SH-SY5Y (cell line): ENCODE measurements at regions not wholly inside any gene's neighbourhood (a gene's known extent, or its start where the extent isn't known, plus 50 kb on each side); places are given as distances from the start of the nearest gene placed in this dataset.

Source experiments
- GATA2 ChIP-seq: IDR thresholded peaks from 2 replicates; pipeline ENCODE4 v1.6.1; 2011; ENCODE audit warnings: mild to moderate bottlenecking, low read depth, low read length
- GATA3 ChIP-seq: IDR thresholded peaks from 2 replicates; pipeline ENCODE4 v1.6.1; 2011; ENCODE audit warnings: low read depth, mild to moderate bottlenecking, low read length, moderate library complexity

- TF ChIP-seq GATA2 (no peak), GATA3 (no peak)
Measured at GRCh38 chr10:57657164-57657765, 610.4 kb downstream of the IPMK start.

GRCh38 chr10:57654856-57655255 lies 612.8 kb downstream of the IPMK start:
- TF ChIP-seq GATA2 (no peak), GATA3 (no peak)

- TF ChIP-seq GATA3 (no peak), GATA2 (no peak)
Measured at GRCh38 chr10:57638411-57638810, 629.3 kb downstream of the IPMK start.

DNA sequence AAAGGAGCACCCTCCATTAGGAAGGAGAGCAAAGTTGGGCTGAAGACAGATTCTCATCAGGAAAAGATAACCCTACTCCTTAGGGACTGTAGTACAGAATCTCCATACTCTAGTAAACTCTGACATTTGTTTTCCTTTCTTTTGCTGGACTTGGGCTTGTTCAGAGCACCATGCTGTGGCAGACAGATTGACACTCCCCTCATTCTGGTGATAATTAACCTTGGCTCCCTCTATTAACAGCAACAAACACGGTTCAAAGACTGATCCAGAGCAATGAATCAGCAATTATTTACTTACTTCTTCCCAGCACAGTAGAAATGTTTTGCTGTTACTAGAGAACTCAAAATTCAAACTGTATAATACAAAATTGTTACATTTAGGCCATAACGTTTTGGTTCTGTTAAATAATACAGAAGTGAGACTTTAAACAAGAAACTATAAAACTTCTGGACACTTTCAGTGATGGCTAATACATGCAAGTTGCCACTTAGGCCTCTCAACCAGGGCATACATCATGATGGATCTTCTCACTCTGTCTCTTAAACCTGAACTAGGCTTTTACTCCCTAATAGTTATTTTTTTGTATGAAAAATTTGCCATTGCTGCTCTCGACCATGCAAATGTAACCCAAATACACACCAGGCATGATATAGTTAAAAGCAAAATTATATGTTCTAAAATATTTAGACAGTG lies 639.0 kb downstream of the IPMK start:
- TF ChIP-seq GATA3 (no peak), GATA2 (no peak)

- TF ChIP-seq GATA3 (no peak), GATA2 (no peak)
Measured at GRCh38 chr10:57627642-57628178, 640.0 kb downstream of the IPMK start.

DNA sequence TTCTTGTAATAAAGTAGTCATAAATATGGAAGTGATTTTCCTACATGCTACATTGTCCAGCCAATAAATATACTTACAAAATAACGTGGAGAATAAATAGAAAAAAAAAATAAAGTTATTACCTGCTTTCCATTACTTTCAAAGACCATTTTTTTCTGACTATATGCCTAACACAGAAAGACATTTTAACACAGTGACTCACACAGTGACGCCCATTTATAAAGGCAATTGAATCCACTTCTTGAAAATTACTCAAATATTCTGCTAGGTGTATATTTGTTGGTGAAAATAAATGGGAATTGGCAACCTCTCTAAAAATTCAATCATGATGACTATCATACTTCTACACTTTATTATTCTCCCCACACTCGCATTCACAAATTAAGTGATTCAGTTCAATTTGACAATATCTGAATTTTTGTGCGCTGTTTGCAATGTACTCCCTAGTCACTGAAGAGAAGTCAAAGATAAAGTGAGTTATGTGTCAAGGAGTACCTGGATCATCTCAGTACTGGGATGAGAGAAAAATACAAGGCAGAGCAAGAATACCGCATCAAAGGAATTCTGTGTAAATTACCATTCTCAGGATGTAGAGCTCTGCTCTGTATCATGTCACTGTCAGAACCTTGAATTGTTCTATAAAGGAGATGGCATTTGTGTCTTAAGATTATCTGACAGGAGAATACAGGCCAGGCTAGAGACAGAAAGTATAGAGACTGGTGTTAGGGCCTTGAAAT lies 642.7 kb downstream of the IPMK start:
- no peak for TF ChIP-seq GATA2
- TF ChIP-seq GATA3, result no peak

- TF ChIP-seq GATA3, result no peak
- no peak for TF ChIP-seq GATA2
Measured at GRCh38 chr10:57624066-57624465, 643.6 kb downstream of the IPMK start.

DNA sequence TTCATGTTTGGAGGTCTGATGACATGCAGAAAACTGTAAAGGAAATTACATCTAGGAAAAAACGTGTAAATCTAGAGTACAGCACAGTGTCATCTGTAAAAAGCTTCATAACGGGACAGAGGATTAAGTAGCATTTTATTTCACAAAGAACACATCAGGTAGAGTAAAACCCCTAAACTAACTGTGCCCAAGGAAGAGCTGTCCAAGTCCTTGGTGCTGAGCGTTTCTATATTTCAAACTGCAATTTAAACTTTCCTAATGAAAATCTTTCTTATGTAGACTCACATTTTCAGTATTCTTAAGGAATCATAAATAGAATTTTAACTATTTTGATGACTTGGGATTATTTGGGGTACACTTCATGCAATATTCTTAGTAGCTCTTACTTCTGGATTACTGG lies 646.2 kb downstream of the IPMK start:
- TF ChIP-seq GATA3, result no peak
- TF ChIP-seq GATA2, result no peak

DNA sequence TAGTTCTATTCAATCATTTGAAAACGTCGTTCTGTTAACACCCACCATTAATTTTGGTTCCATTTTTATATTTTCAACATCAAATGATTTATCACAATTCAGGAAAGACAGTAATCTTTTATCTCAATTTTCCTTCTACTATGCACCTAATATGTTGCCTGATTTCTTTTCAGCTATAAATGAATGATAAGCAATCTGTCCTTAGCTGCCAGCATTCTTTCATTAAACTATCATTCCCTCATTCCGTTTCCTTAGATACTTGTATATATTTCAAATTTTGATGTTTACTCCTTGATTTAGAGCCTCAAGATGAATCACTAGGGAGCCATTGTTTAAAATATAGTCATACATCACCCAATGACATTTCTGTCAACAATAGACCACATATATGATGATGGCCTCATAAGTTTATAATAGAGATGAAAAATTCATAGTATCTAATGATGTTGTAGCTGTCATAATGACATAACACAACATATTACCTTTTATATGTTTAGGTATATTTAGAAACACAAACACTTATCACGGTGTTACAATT lies 661.7 kb downstream of the IPMK start:
- TF ChIP-seq GATA2 (no peak), GATA3 (no peak)

DNA sequence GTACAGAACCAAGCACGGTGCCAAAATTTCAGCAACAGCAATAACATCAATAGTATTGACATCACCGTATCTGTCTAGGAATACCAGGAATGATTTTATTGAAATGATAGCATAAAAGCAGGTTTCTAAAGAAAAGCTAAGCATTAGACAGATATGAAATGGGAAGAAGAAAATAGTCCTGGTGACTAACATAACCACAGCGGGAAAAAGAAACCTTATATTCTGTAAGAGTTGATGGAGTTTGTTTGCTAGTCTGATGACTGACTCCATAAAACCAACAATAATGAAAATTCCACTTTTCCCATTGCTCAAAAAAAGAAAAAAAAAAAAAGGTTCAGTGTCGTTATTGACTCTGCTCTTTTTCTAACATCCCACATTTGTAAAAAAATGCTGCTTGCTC lies 668.3 kb downstream of the IPMK start:
- TF ChIP-seq GATA3 (no peak), GATA2 (no peak)

GRCh38 chr10:57593983-57594573 lies 673.6 kb downstream of the IPMK start:
- TF ChIP-seq GATA2, result no peak
- TF ChIP-seq GATA3, result no peak

DNA sequence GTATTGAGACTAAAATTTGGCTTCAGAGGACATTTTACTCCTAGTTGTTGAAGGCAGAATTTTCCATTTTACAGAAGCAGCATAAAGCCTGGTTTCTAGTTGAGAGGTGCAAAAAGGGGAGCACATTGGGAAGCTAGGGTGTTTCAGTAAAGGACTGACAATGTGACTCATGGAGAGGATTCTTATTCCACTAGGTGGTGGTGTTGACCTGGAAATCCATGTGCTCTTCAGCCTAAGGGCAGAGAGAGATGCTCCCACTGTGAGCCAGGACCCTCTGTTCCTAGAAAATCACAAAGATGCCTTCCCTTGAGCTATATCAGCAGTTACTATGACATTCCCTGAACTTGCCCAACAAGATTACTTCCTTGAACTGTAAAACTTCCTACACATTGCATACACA lies 687.8 kb downstream of the IPMK start:
- TF ChIP-seq GATA3, result no peak
- TF ChIP-seq GATA2, result no peak

- TF ChIP-seq GATA3, result no peak
- TF ChIP-seq GATA2, result no peak
Measured at GRCh38 chr10:57562211-57562610, 705.5 kb downstream of the IPMK start.

- TF ChIP-seq GATA3 (no peak), GATA2 (no peak)
Measured at GRCh38 chr10:57535306-57535705, 732.4 kb downstream of the IPMK start.
